Prostate gland (tissue), 2 donors: ENCODE measurements at regions not wholly inside any gene's neighbourhood (a gene's known extent, or its start where the extent isn't known, plus 50 kb on each side); places are given as distances from the start of the nearest gene placed in this dataset.

Experiments
- DNase-seq: peaks from one replicate; pipeline ENCODE4 v3.0.0-alpha.2; 2019; ENCODE audit warnings: low spot score
- H3K27ac ChIP-seq, 2 donors: fragments of 200-600 bp; sonication (generic); 2 replicates each; pipeline ENCODE4 v1.5.1; 2017 to 2019
- H3K27me3 ChIP-seq: fragments of 200-600 bp; sonication (generic); replicated peaks from 2 replicates; pipeline ENCODE4 v1.5.1; 2019; ENCODE audit not compliant: insufficient read depth
- H3K36me3 ChIP-seq, 2 donors: fragments of 200-600 bp; sonication (generic); 1 replicate in 1 of 2; 2 replicates in 1 of 2; pipeline versions ENCODE4 v1.5.1 to v1.8.1; 2017 to 2019
- H3K4me1 ChIP-seq: fragments of 200-600 bp; sonication (generic); replicated peaks from 2 replicates; pipeline ENCODE4 v1.5.1; 2019
- H3K4me3 ChIP-seq, 2 donors: fragments of 200-600 bp; sonication (generic); 2 replicates each; pipeline ENCODE4 v1.5.1; 2017 to 2019
- H3K9me3 ChIP-seq: fragments of 200-600 bp; sonication (generic); 2 replicates; pipeline ENCODE4 v1.5.1; 2017
- CTCF ChIP-seq, 4 experiments: fragments of 200-600 bp in 2 of 4; fragments of 450-650 bp in 2 of 4; sonication (generic) in 2 of 4; IDR thresholded peaks; 1 replicate in 3 of 4; 2 replicates in 1 of 4; pipeline ENCODE4 v1.5.1; 2016 to 2019; ENCODE audit warnings: antibody characterized with exemption in 4 of 4, mild to moderate bottlenecking in 2 of 4, moderate library complexity in 2 of 4
- POLR2A ChIP-seq: fragments of 450-650 bp; IDR thresholded peaks from one replicate; pipeline ENCODE4 v1.6.1; 2016; ENCODE audit warnings: antibody characterized with exemption, mild to moderate bottlenecking
- POLR2AphosphoS5 ChIP-seq: sonication (generic); formaldehyde crosslinking; IDR thresholded peaks from one replicate; pipeline ENCODE4 v1.6.1; 2017; ENCODE audit warnings: antibody characterized with exemption
- WGBS: methylation state at CpG from one replicate; pipeline ENCODE4 v1.1.5; 2018; 5-methylcytosine and 5-hydroxymethylcytosine counted together
- intact Hi-C: fragments of 100-400 bp; cut with DNase I; formaldehyde crosslinking; loops from one replicate; pipeline ENCODE4 v1.14.2; 2022

- H3K4me1 ChIP-seq = no peaks in the 10 kb centered on the region
- H3K4me3 ChIP-seq = no peak overlapping the region
- no peak for DNase-seq
- H3K27me3 ChIP-seq = no peaks in the 10 kb centered on the region
- TF ChIP-seq CTCF (IDR thresholded peaks at IDR 0.05) (no peak), POLR2A (no peak), POLR2AphosphoS5 (no peak)
- WGBS = 89% methylated on average over 8 of the region's 8 CpGs
- no peak overlapping the region for H3K27ac ChIP-seq
- no peaks in the 10 kb centered on the region for H3K9me3 ChIP-seq
- intact Hi-C loops = no loop called here
- no peaks in the 10 kb centered on the region for H3K36me3 ChIP-seq
Observed at GRCh38 chr5:170445936-170446335, 56.8 kb upstream of the KCNMB1 start.

GRCh38 chr5:170444969-170445505 is 55.9 kb upstream of the KCNMB1 start:
- no peaks in the 10 kb centered on the region for H3K27me3 ChIP-seq
- intact Hi-C loops = no loop called here
- no peaks in the 10 kb centered on the region for H3K36me3 ChIP-seq
- TF ChIP-seq CTCF (IDR thresholded peaks at IDR 0.05) (no peak), POLR2AphosphoS5 (no peak), POLR2A (no peak)
- H3K4me1 ChIP-seq = no peaks in the 10 kb centered on the region
- no peak for DNase-seq
- H3K27ac ChIP-seq = no peak overlapping the region
- H3K4me3 ChIP-seq = no peak overlapping the region
- H3K9me3 ChIP-seq = no peaks in the 10 kb centered on the region
- WGBS = 65% methylated on average over 10 of the region's 10 CpGs

GRCh38 chr5:170444181-170444580 is 55.0 kb upstream of the KCNMB1 start:
- DNase-seq = no peak
- WGBS = 91% methylated on average over 7 of the region's 7 CpGs
- intact Hi-C loops = no loop called here

GRCh38 chr5:170443624-170444023 is 54.5 kb upstream of the KCNMB1 start:
- no peak overlapping the region for H3K27ac ChIP-seq
- intact Hi-C loops = no loop called here
- H3K36me3 ChIP-seq = no peaks in the 10 kb centered on the region
- H3K9me3 ChIP-seq = no peaks in the 10 kb centered on the region
- H3K4me3 ChIP-seq = no peak overlapping the region
- no peaks in the 10 kb centered on the region for H3K4me1 ChIP-seq
- TF ChIP-seq POLR2AphosphoS5 (no peak), CTCF (IDR thresholded peaks at IDR 0.05) (no peak), POLR2A (no peak)
- DNase-seq = no peak
- WGBS = 97% methylated on average over 2 of the region's 2 CpGs
- no peaks in the 10 kb centered on the region for H3K27me3 ChIP-seq

More at GRCh38 chr5:170444181-170444580, 55.0 kb upstream of the KCNMB1 start:
- TF ChIP-seq CTCF (IDR thresholded peaks at IDR 0.05) = no peak
- no peak for TF ChIP-seq POLR2AphosphoS5
- TF ChIP-seq POLR2A = no peak
- no peaks in the 10 kb centered on the region for H3K36me3 ChIP-seq
- no peaks in the 10 kb centered on the region for H3K9me3 ChIP-seq
- no peaks in the 10 kb centered on the region for H3K27me3 ChIP-seq
- H3K4me1 ChIP-seq = no peaks in the 10 kb centered on the region
- no peak overlapping the region for H3K27ac ChIP-seq
- no peak overlapping the region for H3K4me3 ChIP-seq

- Histone ChIP-seq H3K4me3 (no peak overlapping the region), H3K36me3 (no peaks in the 10 kb centered on the region), H3K9me3 (no peaks in the 10 kb centered on the region), H3K4me1 (no peaks in the 10 kb centered on the region), H3K27ac (no peak overlapping the region), H3K27me3 (no peaks in the 10 kb centered on the region)
- intact Hi-C loops = no loop called here
- no peak for DNase-seq
- 35% methylated on average over 5 of the region's 5 CpGs for WGBS
- no peak for TF ChIP-seq POLR2A
- no peak for TF ChIP-seq POLR2AphosphoS5
- TF ChIP-seq CTCF (IDR thresholded peaks at IDR 0.05) = no peak
Observed at GRCh38 chr5:170442921-170443320, 53.8 kb upstream of the KCNMB1 start.
